GM19025 (cell line): ENCODE measurements at regions not wholly inside any gene's neighbourhood (a gene's known extent, or its start where the extent isn't known, plus 50 kb on each side); places are given as distances from the start of the nearest gene placed in this dataset.

Experiments used
- ATAC-seq: cut with Tn5 transposase; IDR thresholded peaks from one replicate; pipeline ENCODE4 v1.9.1; 2021; ENCODE audit warnings: mild to moderate bottlenecking, low read depth, moderate library complexity; ENCODE audit not compliant: unreplicated experiment

DNA sequence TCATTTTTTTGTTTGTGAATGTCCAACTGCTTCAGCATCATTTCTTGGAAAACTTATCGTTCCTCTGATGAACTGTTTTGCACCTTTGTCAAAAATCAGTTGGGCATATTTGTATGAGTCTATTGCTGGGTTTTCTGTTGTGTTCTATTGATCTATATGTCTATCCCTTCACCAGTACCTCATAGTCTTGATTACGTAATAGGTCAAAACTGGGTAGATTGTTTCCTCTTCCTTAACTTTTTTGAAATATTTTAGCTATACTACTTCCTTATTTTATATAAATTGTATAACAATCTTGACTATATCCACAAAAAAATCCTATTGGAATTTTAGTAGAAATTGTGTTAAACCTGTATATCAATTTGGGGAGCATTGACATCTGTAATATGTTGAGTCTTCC is 104.1 kb upstream of the PALS2 start:
- no peak for ATAC-seq

DNA sequence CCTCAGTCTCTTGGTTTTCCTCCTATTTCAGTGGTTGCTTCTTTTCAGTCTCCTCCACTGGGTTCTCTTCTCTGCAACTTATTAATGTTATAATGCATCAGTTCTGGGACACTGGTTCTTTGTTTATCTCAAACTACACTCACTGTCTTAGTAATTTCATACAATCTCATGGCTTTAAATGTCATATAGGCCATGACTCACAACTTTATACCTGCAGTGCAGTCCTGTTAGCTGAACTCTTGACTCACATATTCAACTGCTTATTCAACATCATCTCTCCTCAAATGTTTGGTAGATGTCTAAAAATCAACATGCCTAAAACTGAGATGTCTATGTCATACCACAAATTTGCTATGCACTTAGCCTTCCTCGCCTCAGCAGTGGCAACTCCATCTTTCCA is 101.2 kb upstream of the PALS2 start:
- ATAC-seq: no peak

DNA sequence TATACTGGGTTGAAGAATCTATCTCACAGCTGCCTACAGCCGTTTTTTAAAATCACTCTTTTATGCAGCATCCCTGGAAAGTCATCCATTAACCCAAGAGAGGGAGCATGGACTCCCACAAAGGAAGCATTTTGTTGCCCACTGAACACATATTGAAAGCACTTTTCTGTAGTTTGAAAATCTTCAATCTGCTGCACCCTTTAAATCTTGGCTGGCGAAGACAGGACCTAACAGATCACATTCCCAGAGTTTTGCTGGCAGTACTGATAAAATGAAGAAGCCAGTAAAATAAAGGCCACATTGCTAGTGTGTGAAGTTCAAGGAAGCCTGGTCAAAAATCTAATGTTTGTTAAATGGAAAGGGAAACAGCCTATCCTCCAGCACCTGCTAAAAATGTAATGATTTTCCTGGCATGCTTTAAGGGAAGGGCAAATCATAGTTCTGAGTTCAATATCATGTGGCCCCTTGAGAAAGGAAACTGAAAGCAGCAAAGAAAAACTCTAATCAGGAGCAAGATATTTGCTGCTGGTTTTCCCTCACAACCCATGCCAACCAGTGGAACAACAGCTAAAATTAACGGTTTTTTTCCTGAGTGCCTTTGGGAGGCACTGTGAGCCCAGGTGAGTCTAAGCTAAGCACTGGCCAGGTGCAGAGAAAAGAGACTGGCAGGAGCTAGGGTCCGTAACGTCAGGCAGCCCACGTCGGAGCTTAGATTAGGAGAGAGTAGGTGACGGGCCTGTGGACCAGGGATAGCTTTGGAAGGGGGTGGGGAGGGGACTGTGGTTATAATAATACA is 97.9 kb upstream of the PALS2 start:
- ATAC-seq: no peak

DNA sequence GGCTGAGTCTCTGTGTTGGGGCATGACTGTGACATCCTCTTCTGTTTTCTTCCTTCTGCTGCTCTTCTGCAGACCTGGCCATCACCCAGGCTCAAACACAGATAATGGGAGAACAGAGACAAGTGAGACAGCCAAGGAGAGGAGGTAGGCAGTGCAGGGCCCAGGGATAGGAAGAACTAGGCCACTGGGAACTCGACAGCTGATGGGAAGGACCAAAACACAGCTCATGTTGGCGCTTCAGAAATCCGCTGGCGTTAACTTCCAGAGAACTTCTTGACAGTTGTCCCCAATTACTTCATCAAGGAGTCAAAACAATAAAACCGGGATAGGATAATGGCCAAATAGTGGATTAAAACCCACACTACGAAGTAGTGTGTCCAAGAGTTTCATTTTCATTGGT is 97.0 kb upstream of the PALS2 start:
- ATAC-seq: no peak

DNA sequence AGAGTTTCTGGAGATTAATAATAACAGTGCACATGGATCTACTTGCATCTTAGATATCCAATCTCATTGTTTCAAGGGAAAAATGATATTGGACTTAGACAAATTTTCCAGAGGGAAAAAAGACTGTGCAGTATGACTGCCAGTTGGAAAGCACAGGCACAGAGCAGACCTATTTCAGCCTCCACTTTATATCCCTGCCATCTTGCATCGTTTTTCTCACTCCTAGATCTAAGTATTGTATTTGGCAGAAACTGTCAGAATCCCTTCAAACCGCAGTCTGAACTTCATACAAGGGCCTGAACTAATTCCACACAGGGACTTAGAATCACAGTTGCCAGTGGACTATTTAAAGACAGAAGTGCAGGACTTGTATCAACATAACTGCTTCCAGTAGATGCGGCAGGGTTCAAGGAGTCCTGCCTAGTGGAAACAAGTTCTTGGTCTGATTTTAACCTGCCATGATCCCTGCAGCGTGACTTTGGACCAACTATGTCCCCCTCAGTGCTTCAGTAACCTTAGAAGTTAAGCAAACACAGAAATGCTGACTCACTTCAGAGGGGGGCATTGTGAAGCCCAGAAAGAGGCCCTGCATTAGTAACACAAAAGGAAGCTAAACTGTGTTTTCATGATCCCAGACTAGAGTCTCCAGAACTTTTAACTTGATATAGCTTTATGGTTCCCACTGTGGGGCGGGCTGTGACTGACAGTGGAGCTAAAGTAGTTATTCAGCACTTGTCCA is 95.7 kb upstream of the PALS2 start:
- no peak for ATAC-seq

DNA sequence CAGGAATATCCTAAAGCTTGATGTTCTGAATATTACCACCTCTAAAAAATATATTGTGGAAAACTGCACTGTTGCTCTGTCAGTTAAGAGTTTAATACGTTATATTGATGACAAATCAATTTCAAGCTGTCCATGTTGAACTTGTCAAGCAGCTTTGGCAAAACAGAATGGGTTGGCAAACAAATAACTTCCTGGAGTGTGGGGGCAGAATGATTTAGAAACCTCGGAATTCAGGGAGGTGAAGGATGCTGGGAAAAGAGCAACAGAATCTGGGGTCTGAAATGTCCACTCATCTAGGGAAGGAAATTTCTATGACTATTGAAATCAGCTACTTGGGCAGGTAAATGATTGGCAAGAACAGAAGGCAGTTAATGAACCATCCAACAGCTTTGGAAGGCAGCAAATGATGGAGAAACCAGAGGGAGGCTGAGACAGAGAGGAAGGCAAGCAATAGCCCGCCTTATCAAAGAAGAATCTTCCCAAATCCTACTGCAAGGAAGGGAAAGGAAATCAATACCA is 95.1 kb upstream of the PALS2 start:
- no peak for ATAC-seq

DNA sequence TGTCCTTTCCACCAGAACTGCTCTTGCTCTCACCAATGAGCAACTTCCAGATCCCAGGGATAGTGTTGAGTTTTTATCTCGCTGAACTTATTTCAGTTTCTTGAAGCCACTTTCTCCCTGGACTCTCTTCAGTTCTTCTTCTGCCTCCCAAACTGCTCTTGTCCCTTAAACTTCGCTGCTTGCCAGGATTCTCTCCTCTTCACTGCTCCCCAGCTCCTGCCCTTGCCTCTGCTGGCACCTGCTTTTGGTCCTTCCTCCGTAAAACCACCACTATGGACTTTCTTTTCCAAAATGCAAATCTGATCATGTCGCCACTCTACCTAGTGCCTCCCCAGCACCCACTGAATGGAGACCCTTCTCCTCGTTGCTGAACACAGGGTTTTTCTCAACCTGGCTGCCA is 92.8 kb upstream of the PALS2 start:
- ATAC-seq: no peak

DNA sequence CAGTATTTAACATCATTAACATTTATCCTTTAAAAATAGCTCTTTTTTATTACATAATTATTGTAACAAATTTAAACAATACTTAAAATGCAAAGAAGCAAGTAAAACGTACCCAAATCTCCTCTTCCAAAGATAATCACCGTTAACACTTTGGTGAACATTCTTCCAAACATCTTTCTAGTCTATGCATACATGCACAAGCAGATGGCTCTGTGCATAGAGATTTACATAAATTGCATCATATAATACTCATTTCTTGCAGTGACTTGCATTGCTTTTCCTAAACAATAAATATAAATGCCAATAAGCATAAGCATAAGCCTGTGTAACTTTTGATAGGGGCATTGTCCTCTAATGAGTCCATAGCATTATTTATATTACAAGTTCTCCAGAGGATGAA is 89.4 kb upstream of the PALS2 start:
- ATAC-seq: no peak

DNA sequence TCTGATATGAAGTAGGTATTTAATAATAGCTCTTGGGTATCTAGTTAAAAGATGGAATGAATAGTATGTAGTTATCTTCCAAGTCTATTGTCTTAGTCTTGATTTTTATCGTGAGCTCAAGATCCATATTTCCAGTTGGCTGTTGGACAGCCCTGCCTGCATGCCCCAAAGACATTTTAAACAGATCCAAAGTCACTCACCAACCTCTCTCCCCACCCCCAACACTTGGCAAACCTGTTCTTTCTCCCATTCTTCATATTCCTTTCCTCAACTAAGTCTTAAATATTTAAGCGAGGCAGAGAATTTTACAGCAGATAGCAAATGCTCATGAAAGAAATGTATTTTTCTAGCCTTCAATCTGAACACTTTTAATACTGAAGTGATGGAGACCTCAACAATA is 80.7 kb upstream of the PALS2 start:
- ATAC-seq: no peak

DNA sequence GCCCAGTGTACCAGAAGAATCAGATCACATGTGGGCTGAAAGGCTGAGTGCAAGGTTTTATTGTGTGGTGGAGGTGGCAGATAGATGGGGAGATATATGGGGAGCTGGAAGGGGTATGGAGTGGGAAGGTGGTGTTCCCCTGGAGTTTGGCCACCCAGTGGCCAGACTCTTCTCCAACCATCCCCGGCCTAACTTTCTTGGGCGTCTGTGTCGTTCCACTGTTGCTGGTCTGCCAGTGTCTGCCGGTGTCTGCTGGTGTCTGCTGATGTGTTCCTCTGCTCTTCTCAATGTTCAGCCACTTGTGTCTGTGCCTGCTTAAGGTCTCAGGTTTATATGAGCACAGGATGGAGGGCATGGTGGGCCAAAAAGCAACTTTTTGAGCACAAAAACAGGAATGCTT is 78.4 kb upstream of the PALS2 start:
- ATAC-seq: no peak

DNA sequence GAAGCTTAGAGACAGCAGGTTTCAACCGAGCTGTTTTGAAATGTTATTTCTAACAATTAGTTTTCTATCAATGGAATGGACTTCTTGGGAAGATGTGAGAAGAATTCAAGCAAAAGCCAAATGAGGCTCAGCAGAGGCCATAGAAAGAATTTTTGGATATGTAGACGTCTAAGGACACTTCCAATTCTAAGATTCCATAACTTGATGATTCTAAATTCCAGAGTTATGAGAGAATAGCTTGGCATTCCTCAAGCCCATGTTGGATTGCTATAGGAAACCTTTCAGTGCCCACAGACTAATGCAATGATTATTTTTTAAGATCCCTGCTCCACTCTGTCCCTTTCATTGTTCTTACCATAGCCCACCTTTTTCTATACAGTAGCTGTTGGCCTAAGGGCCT is 77.2 kb upstream of the PALS2 start:
- no peak for ATAC-seq

DNA sequence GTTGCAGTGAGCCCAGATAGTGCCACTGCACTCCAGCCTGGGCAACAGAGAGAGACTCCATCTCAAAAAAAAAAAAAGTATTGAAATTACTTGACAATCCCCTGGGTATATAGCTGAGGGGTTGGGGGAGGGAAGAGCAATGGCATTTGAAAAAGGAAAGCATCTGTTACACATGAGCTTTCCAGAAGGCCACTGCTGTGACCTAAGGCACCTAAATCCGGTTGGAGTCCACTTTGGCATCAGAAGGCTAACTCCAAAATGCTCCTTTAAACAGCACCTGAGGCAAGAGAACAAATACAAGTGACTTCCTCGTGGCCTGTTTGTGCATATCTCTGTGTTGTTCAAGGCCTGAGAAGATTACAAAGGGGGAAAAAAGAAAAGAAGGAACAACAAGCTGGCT is 74.8 kb upstream of the PALS2 start:
- ATAC-seq: no peak

DNA sequence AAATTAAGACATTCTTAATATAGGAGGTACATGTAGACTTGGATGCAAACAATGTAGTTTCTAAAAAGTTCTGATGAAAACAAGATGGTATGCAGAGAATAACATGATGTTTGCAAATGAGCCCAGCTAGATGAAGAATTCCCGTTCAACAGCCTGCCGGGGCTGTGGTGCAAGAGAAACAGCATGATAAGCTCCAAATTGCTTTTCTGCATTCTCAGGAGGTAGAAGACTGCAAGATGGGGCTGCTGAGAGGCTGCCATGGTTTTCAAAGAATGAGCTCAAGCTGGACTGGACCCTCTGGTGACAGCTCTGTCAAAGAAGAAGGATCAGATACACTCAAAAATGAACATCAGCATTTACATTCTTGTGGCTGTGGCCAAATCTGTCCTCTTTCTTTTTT is 73.4 kb upstream of the PALS2 start:
- no peak for ATAC-seq

DNA sequence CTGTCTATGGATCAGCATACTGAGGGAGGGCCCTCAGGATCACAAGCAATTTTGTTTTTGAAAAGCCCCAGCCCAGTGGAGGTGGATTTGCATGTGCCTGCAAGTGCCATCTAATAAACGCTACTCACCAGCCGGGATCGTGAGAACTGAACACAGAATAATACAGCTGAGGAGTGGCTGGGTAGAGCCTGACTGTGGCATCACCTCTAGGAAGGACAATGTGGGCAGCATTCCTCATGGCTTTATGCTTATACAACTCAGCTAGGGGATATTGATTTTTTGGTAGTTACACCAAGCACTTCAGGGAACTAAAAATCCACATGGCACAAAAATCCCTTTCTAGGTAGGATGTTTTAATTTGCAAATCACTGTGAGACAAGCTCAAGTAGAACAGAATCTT is 72.7 kb upstream of the PALS2 start:
- ATAC-seq: no peak

DNA sequence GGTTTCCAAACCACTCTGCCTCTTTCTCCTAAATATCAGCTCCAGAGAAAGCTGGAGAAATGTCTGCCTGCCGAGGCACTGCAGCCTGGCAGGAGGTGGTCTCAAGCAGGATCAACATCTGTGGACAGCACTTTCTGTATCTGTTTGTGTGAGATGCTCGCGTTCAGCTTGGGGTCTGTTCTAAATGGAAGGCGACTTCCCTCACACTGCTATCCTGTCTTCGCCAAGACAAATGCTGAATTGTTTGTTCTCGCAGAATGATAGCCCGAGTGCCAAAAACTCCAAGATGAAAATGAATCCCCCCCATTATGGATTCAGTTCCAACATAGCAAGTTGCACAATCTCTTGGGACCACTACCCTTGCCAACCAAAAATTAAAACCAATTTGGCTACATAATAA is 72.2 kb upstream of the PALS2 start:
- ATAC-seq: no peak

DNA sequence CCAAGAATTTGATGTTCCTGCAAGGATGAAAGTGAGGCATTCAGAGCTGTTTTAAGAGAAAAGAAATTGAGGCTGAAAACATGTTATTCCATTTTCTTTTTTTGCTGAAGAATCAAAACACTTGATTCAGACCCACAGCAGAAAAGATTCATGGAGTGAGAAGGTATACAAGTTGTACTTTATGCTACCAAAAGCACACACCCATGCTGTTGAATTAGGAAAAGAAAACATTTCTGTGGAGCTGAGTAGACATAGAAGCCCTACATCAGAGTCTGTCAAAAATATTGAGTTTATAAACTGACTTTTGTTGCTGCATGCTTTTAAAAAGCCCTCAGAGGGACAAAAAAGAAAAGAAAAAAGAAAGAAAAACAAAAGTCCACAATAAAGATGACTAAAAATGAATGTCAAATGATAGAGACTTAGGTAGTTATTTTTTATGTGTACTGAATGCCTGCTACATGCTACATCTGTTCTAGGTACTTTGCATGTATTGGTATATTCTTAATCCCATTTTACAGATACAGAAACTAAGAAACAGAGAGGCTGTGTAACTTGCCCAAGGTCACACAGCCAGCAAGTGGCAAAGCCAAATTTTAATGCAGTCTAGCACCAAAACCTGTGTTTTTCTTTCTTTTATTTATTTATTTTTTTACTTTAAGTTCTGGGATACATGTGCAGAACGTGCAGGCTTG is 71.7 kb upstream of the PALS2 start:
- ATAC-seq: no peak

DNA sequence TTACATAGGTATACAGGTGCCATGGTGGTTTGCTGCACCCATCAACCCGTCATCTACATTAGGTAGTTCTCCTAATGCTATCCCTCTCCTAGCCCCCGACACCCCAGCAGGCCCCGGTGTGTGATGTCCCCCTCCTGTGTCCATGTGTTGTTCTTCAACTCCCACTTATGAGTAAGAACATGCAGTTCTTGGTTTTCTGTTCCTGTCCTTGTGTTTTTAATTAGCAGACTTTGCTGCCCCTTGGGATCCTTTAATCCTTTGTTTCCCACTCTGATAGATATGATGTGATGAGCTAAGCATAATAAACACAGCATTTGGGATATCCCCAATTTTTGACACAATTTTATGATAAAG is 71.1 kb upstream of the PALS2 start:
- ATAC-seq: no peak

DNA sequence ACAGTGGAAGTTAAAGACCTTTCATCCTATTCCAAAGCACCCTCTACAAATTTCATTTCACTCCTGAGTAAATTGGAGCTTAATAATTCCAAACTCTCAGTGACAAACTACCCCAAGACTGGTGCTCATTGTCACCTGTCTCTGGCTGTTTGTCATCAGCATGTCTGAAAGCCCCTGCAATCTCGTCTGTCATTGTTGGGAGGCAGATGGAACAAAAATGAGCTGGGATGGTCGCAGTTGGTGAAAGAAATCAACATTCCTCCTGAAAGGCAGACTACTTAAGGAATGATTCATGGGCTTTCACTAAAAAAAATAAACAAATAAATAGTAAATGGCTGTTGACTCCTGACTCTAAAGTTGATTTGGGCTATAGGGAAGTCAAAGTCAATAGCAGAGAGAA is 69.7 kb upstream of the PALS2 start:
- ATAC-seq: no peak

DNA sequence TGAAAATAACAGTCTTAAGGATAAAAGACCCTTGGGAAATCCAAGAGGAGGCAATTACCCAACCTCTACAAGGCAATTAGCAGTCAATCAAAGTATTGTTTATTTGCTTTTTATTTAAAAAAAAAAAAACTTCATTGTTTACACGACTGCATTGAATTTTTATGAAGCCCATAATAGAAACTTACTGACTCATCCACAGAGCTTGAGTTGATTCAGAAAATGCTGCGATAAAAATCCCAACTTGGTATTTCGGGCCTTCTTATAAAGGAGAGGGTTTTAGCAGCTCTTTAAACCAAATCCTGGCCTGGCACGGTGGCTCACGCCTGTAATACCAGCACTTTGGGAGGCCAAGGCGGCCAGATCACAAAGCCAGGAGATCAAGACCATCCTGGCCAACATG is 69.2 kb upstream of the PALS2 start:
- ATAC-seq: no peak

DNA sequence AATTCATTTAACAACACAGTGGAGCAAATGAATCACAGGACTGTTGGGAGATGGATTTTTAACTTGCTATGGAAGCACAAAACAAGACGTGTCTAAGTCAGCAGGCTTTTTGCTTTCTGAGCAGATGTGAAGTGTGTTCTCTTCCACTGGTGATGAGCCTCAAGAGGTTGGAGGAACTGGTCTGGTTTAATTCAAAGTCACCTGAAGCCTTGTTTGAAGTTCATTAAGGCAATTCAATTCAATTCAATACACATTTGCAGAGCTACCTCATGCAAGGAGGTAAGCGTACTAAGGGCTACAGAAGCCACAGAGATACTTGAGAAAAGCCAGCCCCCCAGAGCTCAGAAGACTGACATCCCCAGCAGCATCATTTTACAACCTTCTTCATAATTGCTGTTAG is 68.4 kb upstream of the PALS2 start:
- ATAC-seq: no peak

DNA sequence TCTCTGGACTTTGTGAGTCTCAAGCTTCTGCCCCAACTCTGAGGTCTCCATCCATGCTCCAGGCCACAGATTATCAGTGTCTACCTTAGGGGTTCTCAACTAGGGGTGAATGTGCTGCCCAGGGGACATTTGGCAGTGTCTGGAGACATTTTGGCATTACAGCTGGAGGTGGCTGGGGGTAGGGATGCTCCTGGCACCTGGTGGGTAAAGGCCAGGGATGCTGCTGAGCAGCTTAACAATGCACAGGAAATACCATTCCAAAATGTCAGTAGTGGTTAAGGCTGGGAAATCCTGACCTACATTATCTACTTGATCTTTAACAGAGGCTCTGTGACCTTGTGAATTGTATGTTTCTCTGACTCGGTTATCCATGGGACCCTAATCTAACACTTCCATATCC is 67.3 kb upstream of the PALS2 start:
- ATAC-seq: no peak

DNA sequence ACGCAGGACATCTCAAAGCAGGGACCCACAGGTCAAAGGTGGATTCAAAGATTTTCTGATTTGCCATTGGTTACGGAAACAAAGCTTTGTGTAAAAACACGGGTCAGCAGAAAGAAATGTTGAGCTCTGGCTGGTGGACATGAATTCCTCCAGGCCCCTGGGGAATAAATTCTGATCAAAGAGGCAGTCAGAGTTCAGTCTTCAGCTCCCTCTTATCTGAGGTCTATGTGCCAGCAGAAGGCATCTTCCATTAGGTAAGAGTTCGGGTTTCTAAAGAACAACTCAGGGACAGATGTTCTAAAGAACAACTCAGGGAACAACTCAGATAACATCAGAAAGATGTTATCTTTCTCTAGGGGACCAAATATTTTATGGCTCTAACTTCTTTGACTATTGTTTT is 64.9 kb upstream of the PALS2 start:
- no peak for ATAC-seq
